ENCODE measurements at regions not wholly inside any gene's neighbourhood (a gene's known extent, or its start where the extent isn't known, plus 50 kb on each side); places are given as distances from the start of the nearest gene placed in this dataset.

DNA sequence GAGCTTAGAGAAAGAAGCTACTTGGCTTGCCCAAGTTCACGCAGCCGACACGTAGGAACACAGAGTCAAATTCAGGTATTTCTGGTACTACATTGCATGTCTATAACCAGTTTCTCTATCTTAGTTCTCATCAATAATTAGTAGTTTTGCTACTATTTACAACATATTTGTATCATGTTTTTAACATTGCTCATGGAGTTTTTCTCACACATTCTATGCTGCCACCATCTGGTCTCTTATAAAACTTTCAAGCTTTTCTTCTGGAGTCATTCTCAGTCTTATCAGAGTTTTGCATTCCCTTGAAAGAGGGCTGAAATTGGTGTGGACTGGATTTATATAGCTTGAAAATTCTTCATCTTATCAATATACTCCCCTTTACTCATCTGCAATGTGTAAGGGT lies 118.8 kb upstream of the PALMD start:
- H4K91ac ChIP-seq (replicated peaks; ENCODE audit: insufficient read length, low read length) = no peak overlapping the region
- FAIRE-seq = peak; percentile 36

More for the DNA sequence above, 118.8 kb upstream of the PALMD start:
- Histone ChIP-seq H3K36me3 (ENCODE audit: control insufficient read depth in 2 of 4, insufficient read depth in 4 of 4, low read length in 3 of 4) (no peaks in the 10 kb centered on the region), H3K23ac (ENCODE audit: insufficient read length) (no peak overlapping the region), H3K27me3 (replicated peaks in 1 of 4; ENCODE audit: control insufficient read depth in 3 of 4, extremely low read depth in 1 of 4, insufficient read depth in 3 of 4, low read length in 3 of 4) (no peaks in the 10 kb centered on the region), H2AFZ (ENCODE audit: low read length) (no peak overlapping the region; the same call in 1 of the 2 replicates), H3K4ac (replicated peaks; ENCODE audit: insufficient read length, low read depth, low read length) (no peak overlapping the region), H2BK20ac (ENCODE audit: low read length) (no peak overlapping the region), H4K20me1 (replicated peaks in 1 of 2; ENCODE audit: control insufficient read depth in 1 of 2, insufficient read depth in 2 of 2, low read length in 2 of 2) (no peaks in the 10 kb centered on the region), H3K79me1 (ENCODE audit: low read depth, low read length) (no peaks in the 10 kb centered on the region), H2BK15ac (ENCODE audit: low read length) (no peak overlapping the region), H3K79me2 (ENCODE audit: control insufficient read depth in 1 of 2, insufficient read depth in 2 of 2, low read length in 2 of 2) (no peaks in the 10 kb centered on the region), H3K23me2 (ENCODE audit: low read depth, low read length) (no peaks in the 10 kb centered on the region), H3K14ac (ENCODE audit: insufficient read length) (no peak overlapping the region), H3K4me1 (replicated peaks in 1 of 4; ENCODE audit: control insufficient read depth in 3 of 4, insufficient read depth in 4 of 4, low read length in 3 of 4) (peaks cover 0 to 3% (median 0%) of the 10 kb centered on the region in 4 experiments; a peak in 1 of 7 replicates), H2BK120ac (replicated peaks; ENCODE audit: low read depth, low read length) (no peak overlapping the region), H3K4me3 (ENCODE audit: extremely low read depth in 1 of 4, insufficient read depth in 2 of 4, low read depth in 3 of 4, low read length in 4 of 4) (no peak overlapping the region), H3K9me3 (ENCODE audit: insufficient read depth in 2 of 2, low read depth in 1 of 2, low read length in 1 of 2) (no peaks in the 10 kb centered on the region), H3K9ac (replicated peaks in 1 of 4; ENCODE audit: extremely low read depth in 1 of 4, low read depth in 3 of 4, low read length in 3 of 4) (no peak overlapping the region), H3K4me2 (ENCODE audit: insufficient read depth in 1 of 2, low read depth in 2 of 2, low read length in 2 of 2) (no peak overlapping the region), H3K18ac (ENCODE audit: extremely low read depth, low read length) (no peak overlapping the region), H3K27ac (ENCODE audit: low read depth, low read length) (no peak overlapping the region), H3K56ac (replicated peaks; ENCODE audit: insufficient read length, low read depth, low read length) (no peak overlapping the region), H2BK12ac (ENCODE audit: low read depth, low read length) (no peak overlapping the region), H4K8ac (ENCODE audit: extremely low read depth, insufficient read depth, low read length) (no peak overlapping the region), H2BK5ac (ENCODE audit: low read depth, low read length) (no peak overlapping the region), H4K5ac (ENCODE audit: insufficient read length, low read depth, low read length) (no peak overlapping the region), H2AK5ac (ENCODE audit: low read depth, low read length) (no peak overlapping the region)
- CTCF ChIA-PET (ENCODE audit: partially characterized antibody) = interaction anchor here (0.6 to 2.6 kb wide), 26 partner anchors 9 to 734 kb away, joined by 3 to 25 read pairs (median 3); no protein-coding TSS in a partner anchor
- TF ChIP-seq EP300 (IDR thresholded peaks at IDR 0.05; ENCODE audit: borderline replicate concordance in 1 of 2, low read depth in 2 of 2, low read length in 2 of 2) = no peak
- TF ChIP-seq, protein P1, sequence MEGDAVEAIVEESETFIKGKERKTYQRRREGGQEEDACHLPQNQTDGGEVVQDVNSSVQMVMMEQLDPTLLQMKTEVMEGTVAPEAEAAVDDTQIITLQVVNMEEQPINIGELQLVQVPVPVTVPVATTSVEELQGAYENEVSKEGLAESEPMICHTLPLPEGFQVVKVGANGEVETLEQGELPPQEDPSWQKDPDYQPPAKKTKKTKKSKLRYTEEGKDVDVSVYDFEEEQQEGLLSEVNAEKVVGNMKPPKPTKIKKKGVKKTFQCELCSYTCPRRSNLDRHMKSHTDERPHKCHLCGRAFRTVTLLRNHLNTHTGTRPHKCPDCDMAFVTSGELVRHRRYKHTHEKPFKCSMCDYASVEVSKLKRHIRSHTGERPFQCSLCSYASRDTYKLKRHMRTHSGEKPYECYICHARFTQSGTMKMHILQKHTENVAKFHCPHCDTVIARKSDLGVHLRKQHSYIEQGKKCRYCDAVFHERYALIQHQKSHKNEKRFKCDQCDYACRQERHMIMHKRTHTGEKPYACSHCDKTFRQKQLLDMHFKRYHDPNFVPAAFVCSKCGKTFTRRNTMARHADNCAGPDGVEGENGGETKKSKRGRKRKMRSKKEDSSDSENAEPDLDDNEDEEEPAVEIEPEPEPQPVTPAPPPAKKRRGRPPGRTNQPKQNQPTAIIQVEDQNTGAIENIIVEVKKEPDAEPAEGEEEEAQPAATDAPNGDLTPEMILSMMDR (IDR thresholded peaks at IDR 0.05; ENCODE audit: control extremely low read depth in 1 of 3, insufficient read depth in 1 of 3, low read depth in 1 of 3, low read length in 3 of 3) = peak in 1 of 3 experiments; percentile 15; a peak in 2 of 4 replicates
- peak; percentile 42 to 45; a peak in 3 of 4 replicates for TF ChIP-seq RAD21 (IDR thresholded peaks at IDR 0.05 in 1 of 2, conservative IDR thresholded peaks at IDR 0.05 in 1 of 2; ENCODE audit: low read depth in 2 of 2, low read length in 2 of 2)
- no peak for DNase-seq (ENCODE audit: low read depth in 1 of 2, low spot score in 2 of 2)
- POLR2A ChIA-PET (ENCODE audit: partially characterized antibody) = no interaction called here
- WGBS, 2 experiments (ENCODE audit: extremely low coverage in 1 of 2, insufficient coverage in 1 of 2, insufficient read length in 1 of 2, insufficient replicate concordance in 2 of 2, low coverage in 1 of 2, low lambda C conversion rate in 2 of 2, missing lambda C conversion rate in 1 of 2) = 71% methylated on average over 3 of the region's 3 CpGs; no CpG with 5 or more reads in 1 of the 2 experiments
